Mesothelial cell of epicardium (in vitro differentiated cells): ENCODE measurements at regions not wholly inside any gene's neighbourhood (a gene's known extent, or its start where the extent isn't known, plus 50 kb on each side); places are given as distances from the start of the nearest gene placed in this dataset.

ENCODE experiments used
- DNase-seq, 2 experiments: peaks; one replicate each; pipeline ENCODE4 v3.0.0; 2021; ENCODE audit warnings: low spot score in 2 of 2; ENCODE audit not compliant: unreplicated experiment in 2 of 2
- H3K27ac Mint-ChIP-seq: 2 replicates; pipeline ENCODE4 v1.8.0; 2021; ENCODE audit warnings: mixed read lengths
- H3K27me3 Mint-ChIP-seq: 2 replicates; pipeline ENCODE4 v1.8.0; 2021; ENCODE audit warnings: low read depth, mixed read lengths
- H3K36me3 Mint-ChIP-seq: 2 replicates; pipeline ENCODE4 v1.8.0; 2021; ENCODE audit warnings: mixed read lengths
- H3K4me1 Mint-ChIP-seq: 2 replicates; pipeline ENCODE4 v1.8.0; 2021; ENCODE audit warnings: mixed read lengths
- H3K4me3 Mint-ChIP-seq: 2 replicates; pipeline ENCODE4 v1.8.0; 2021; ENCODE audit warnings: mild to moderate bottlenecking, moderate library complexity, mixed read lengths
- H3K9me3 Mint-ChIP-seq: 2 replicates; pipeline ENCODE4 v1.8.0; 2021; ENCODE audit warnings: mixed read lengths
- CTCF ChIP-seq: fragments of 200-600 bp; sonication (generic); IDR thresholded peaks from one replicate; pipeline ENCODE4 v1.5.0; 2021; ENCODE audit warnings: antibody characterized with exemption; ENCODE audit not compliant: unreplicated experiment

GRCh38 chr22:22184277-22184807 lies 60.2 kb upstream of the VPREB1 start:
- no peaks in the 10 kb centered on the region for H3K36me3 Mint-ChIP-seq
- TF ChIP-seq CTCF, result no peak
- no peak overlapping the region for H3K4me3 Mint-ChIP-seq
- H3K27me3 Mint-ChIP-seq, result peaks cover 87% of the 10 kb centered on the region
- no peak overlapping the region for H3K27ac Mint-ChIP-seq
- no peaks in the 10 kb centered on the region for H3K4me1 Mint-ChIP-seq
- peaks cover 8% of the 10 kb centered on the region for H3K9me3 Mint-ChIP-seq
- DNase-seq, result no peak

GRCh38 chr22:22182990-22183264 lies 61.7 kb upstream of the VPREB1 start:
- Mint-ChIP-seq H3K4me3 (no peak overlapping the region), H3K36me3 (no peaks in the 10 kb centered on the region), H3K27me3 (peaks cover 90% of the 10 kb centered on the region), H3K27ac (no peak overlapping the region), H3K4me1 (no peaks in the 10 kb centered on the region), H3K9me3 (peaks cover 3% of the 10 kb centered on the region)
- no peak for TF ChIP-seq CTCF
- DNase-seq, result no peak

GRCh38 chr22:22182218-22182989 lies 62.2 kb upstream of the VPREB1 start:
- Mint-ChIP-seq H3K4me3 (no peak overlapping the region), H3K4me1 (no peaks in the 10 kb centered on the region), H3K9me3 (peaks cover 3% of the 10 kb centered on the region), H3K27me3 (peaks cover 90% of the 10 kb centered on the region), H3K36me3 (no peaks in the 10 kb centered on the region), H3K27ac (no peak overlapping the region)
- TF ChIP-seq CTCF, result no peak
- DNase-seq, result no peak

GRCh38 chr22:22181341-22181850 lies 63.2 kb upstream of the VPREB1 start:
- H3K36me3 Mint-ChIP-seq, result no peaks in the 10 kb centered on the region
- H3K27me3 Mint-ChIP-seq, result peaks cover 90% of the 10 kb centered on the region
- H3K4me1 Mint-ChIP-seq, result no peaks in the 10 kb centered on the region
- no peak overlapping the region for H3K4me3 Mint-ChIP-seq
- DNase-seq, result no peak
- H3K27ac Mint-ChIP-seq, result no peak overlapping the region
- TF ChIP-seq CTCF, result no peak
- H3K9me3 Mint-ChIP-seq, result no peaks in the 10 kb centered on the region

- no peak for TF ChIP-seq CTCF
- Mint-ChIP-seq H3K27me3 (peaks cover 90% of the 10 kb centered on the region), H3K9me3 (no peaks in the 10 kb centered on the region), H3K27ac (no peak overlapping the region), H3K4me3 (no peak overlapping the region), H3K4me1 (no peaks in the 10 kb centered on the region), H3K36me3 (no peaks in the 10 kb centered on the region)
- DNase-seq, result no peak
These were observed 63.8 kb upstream of the VPREB1 start for GRCh38 chr22:22180738-22181285.
